Cardiac muscle cell (in vitro differentiated cells and primary cell): ENCODE measurements at regions not wholly inside any gene's neighbourhood (a gene's known extent, or its start where the extent isn't known, plus 50 kb on each side); places are given as distances from the start of the nearest gene placed in this dataset.

Experiments used
- DNase-seq, 2 donors: peaks; one replicate each; pipeline versions ENCODE4 v3.0.0 to v3.0.0-alpha.2; 2010 to 2017; ENCODE audit warnings: low read depth in 1 of 2, low spot score in 1 of 2
- H3K27ac ChIP-seq: fragments of 200-600 bp; sonication (generic); 2 replicates; pipeline ENCODE4 v1.5.1; 2016
- H3K27me3 ChIP-seq: fragments of 200-600 bp; sonication (generic); 2 replicates; pipeline ENCODE4 v1.6.0; 2016; ENCODE audit warnings: control low read depth
- H3K36me3 ChIP-seq: fragments of 200-600 bp; sonication (generic); 2 replicates; pipeline ENCODE4 v1.5.1; 2016; ENCODE audit warnings: control low read depth
- H3K4me1 ChIP-seq: fragments of 200-600 bp; sonication (generic); 2 replicates; pipeline ENCODE4 v1.8.1; 2017; ENCODE audit warnings: low read depth, mild to moderate bottlenecking, mixed run types
- H3K4me3 ChIP-seq: fragments of 200-600 bp; sonication (generic); 2 replicates; pipeline ENCODE4 v1.5.1; 2016; ENCODE audit warnings: mild to moderate bottlenecking
- H3K9me3 ChIP-seq: fragments of 200-600 bp; sonication (generic); 2 replicates; pipeline ENCODE4 v1.5.1; 2017; ENCODE audit warnings: low read depth, mild to moderate bottlenecking, control low read depth
- TF ChIP-seq, protein P1 (sequence below): IDR thresholded peaks from 2 replicates; pipeline ENCODE4 v1.5.1; 2012; ENCODE audit warnings: low read depth, mild to moderate bottlenecking, low read length

DNA sequence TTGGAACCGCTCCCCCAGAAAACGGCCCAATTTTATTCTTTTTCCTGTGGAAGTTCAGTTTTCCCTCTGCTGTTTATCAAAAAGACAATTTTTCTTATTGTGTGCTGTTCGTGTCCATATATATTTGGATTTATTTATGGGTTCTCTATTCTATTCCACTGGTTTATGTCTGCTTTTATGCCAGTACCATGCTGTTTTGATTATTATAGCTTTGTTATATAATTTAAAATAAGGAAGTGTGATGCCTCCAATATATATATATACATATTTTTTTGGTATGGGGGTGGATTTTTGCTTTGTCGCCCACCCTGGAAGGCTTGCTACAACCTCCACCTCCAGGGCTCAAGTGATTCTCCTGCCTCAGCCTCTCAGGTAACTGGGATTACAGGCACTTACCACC, 103.3 kb downstream of the TFAP2B start:
- H3K9me3 ChIP-seq, result no peaks in the 10 kb centered on the region
- DNase-seq, result no peak
- peaks cover 6% of the 10 kb centered on the region for H3K4me1 ChIP-seq
- no peaks in the 10 kb centered on the region for H3K27me3 ChIP-seq
- TF ChIP-seq, protein P1, sequence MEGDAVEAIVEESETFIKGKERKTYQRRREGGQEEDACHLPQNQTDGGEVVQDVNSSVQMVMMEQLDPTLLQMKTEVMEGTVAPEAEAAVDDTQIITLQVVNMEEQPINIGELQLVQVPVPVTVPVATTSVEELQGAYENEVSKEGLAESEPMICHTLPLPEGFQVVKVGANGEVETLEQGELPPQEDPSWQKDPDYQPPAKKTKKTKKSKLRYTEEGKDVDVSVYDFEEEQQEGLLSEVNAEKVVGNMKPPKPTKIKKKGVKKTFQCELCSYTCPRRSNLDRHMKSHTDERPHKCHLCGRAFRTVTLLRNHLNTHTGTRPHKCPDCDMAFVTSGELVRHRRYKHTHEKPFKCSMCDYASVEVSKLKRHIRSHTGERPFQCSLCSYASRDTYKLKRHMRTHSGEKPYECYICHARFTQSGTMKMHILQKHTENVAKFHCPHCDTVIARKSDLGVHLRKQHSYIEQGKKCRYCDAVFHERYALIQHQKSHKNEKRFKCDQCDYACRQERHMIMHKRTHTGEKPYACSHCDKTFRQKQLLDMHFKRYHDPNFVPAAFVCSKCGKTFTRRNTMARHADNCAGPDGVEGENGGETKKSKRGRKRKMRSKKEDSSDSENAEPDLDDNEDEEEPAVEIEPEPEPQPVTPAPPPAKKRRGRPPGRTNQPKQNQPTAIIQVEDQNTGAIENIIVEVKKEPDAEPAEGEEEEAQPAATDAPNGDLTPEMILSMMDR, result no peak
- no peak overlapping the region for H3K4me3 ChIP-seq
- H3K36me3 ChIP-seq, result no peaks in the 10 kb centered on the region
- no peak overlapping the region for H3K27ac ChIP-seq

DNA sequence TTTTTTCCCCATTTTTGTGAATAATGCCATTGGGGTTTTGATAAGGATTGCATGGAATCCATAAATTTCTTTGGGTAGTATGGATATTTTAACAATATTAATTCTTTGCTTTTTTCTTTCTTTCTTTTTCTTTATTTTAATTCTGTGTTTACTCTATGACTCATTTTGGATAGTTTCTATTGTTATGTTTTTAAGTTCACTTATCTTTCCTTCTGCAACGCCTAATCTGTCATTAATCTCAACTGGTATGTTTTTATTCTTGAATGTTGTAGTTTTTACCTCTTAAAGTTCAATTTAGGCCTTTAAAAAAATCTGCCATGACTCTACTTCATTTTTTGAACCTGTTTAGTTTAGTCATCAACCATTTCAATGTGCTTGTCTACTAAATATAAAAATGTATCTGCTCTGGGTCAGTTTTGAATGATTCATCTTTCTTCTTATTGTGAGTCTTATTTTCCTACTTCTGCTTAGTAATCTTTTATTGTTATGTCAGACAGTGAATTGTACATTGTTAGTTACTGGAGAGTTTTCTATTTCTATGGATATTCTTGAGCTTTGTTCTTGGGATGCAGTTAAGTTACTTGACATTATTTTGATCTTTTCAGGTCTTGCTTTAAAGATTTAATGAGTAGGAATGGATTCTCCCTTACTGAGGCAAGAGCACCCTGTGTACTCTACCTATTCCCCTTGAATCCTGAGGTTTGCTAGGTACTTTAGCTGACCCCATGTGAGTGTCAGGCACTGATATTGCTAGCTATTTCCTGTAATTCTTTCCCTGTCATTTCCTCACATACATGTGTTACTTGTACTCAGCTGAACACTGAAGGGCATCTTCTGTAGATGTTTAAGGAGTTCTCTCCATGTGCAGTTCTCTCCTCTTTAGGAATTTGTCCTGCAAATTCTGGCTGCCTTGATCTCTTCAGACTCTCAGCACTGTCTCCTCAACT, 104.2 kb downstream of the TFAP2B start:
- Histone ChIP-seq H3K4me1 (peaks cover 6% of the 10 kb centered on the region), H3K27ac (no peak overlapping the region), H3K4me3 (no peak overlapping the region), H3K9me3 (no peaks in the 10 kb centered on the region), H3K27me3 (no peaks in the 10 kb centered on the region), H3K36me3 (no peaks in the 10 kb centered on the region)
- DNase-seq, result no peak
- TF ChIP-seq, protein P1, result no peak

DNA sequence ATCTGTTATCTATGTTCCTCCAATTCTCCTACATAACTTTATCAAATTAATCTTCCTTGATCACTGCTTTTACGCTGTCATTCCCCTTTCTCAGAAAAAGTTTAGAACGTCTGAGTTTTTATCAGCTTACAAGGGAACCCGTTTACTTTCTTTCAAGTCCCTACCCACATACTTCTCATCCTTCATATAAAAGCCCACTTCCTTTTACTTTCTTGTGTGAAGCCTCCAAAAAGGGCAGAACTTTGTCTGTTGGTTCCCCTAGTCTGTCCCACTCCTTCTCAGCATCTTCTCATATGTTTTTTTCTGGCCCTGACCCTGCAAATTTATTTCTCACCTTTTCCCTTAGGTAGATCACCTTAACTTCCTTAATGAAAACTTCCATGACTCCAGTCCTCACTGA, 106.1 kb downstream of the TFAP2B start:
- H3K27me3 ChIP-seq, result no peaks in the 10 kb centered on the region
- peaks cover 10% of the 10 kb centered on the region for H3K4me1 ChIP-seq
- TF ChIP-seq, protein P1, result no peak
- DNase-seq, result no peak
- H3K9me3 ChIP-seq, result no peaks in the 10 kb centered on the region
- no peak overlapping the region for H3K27ac ChIP-seq
- H3K36me3 ChIP-seq, result no peaks in the 10 kb centered on the region
- no peak overlapping the region for H3K4me3 ChIP-seq

DNA sequence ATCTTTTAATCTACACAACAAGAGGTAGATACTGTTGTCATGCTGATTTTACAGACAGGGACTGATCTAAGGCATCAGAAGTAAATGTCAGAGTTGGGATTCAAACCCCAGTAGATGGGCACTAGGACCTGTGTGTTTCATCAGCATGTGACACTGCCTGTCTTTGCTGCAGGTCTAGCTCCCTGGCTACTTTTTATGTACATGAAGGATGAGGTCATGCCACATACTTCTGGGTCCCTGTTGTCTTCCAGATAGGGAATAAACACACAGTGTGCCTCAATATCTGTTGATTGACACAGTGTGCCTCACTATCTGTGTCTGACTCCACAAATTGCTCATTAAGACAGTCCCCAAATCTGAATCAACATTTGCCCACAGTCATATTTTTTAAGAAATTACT, 106.9 kb downstream of the TFAP2B start:
- no peaks in the 10 kb centered on the region for H3K36me3 ChIP-seq
- TF ChIP-seq, protein P1, result no peak
- H3K27ac ChIP-seq, result no peak overlapping the region
- H3K9me3 ChIP-seq, result no peaks in the 10 kb centered on the region
- H3K4me1 ChIP-seq, result peaks cover 11% of the 10 kb centered on the region
- H3K27me3 ChIP-seq, result no peaks in the 10 kb centered on the region
- H3K4me3 ChIP-seq, result no peak overlapping the region
- no peak for DNase-seq

DNA sequence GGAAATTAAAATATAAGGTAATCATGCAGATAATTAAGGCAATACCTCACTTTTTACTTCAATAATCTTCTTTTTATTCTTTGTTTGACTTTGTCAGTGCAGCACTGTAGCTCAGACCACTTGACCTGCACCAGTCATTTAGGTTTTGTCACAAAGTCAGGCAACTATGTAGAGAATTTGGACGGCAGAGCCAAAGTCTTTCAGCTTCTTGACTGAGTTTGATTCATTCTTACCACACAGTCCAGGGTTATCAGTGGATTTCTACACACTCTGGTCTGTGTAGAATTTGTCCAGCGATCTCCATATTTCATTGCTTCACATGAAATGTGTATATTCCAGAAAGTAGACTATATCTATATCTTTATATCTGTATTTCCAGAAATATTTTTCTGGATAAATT, 107.3 kb downstream of the TFAP2B start:
- Histone ChIP-seq H3K9me3 (no peaks in the 10 kb centered on the region), H3K4me3 (no peak overlapping the region), H3K36me3 (no peaks in the 10 kb centered on the region), H3K27ac (no peak overlapping the region), H3K27me3 (no peaks in the 10 kb centered on the region), H3K4me1 (peaks cover 11% of the 10 kb centered on the region)
- TF ChIP-seq, protein P1, result no peak
- peak in 1 of 2 donors; percentile 42 for DNase-seq
